ENCODE measurements at regions not wholly inside any gene's neighbourhood (a gene's known extent, or its start where the extent isn't known, plus 50 kb on each side); places are given as distances from the start of the nearest gene placed in this dataset.

- DNase-seq: no peak
- no peak overlapping the region for H3K27ac Mint-ChIP-seq
- no peaks in the 10 kb centered on the region for H3K9me3 Mint-ChIP-seq
- CTCF ChIA-PET: no interaction called here
- H3K4me3 Mint-ChIP-seq: no peak overlapping the region
- H3K36me3 Mint-ChIP-seq (ENCODE audit: low read depth): no peaks in the 10 kb centered on the region
- POLR2A ChIA-PET: no interaction called here
- no peaks in the 10 kb centered on the region for H3K4me1 Mint-ChIP-seq
- H3K27me3 Mint-ChIP-seq: no peaks in the 10 kb centered on the region
These were observed 83.4 kb upstream of the ADGRL4 start for GRCh38 chr1:79089946-79090345.

GRCh38 chr1:79082233-79082632, 75.7 kb upstream of the ADGRL4 start:
- no peaks in the 10 kb centered on the region for H3K27me3 Mint-ChIP-seq
- no peak overlapping the region for H3K4me3 Mint-ChIP-seq
- no peaks in the 10 kb centered on the region for H3K4me1 Mint-ChIP-seq
- H3K9me3 Mint-ChIP-seq: no peaks in the 10 kb centered on the region
- H3K36me3 Mint-ChIP-seq (ENCODE audit: low read depth): no peaks in the 10 kb centered on the region
- H3K27ac Mint-ChIP-seq: no peak overlapping the region
- ChIA-PET POLR2A (no interaction called here), CTCF (no interaction called here)
- DNase-seq: no peak

GRCh38 chr1:79079770-79080169, 73.2 kb upstream of the ADGRL4 start:
- Mint-ChIP-seq H3K4me3 (no peak overlapping the region), H3K4me1 (no peaks in the 10 kb centered on the region), H3K9me3 (no peaks in the 10 kb centered on the region), H3K36me3 (ENCODE audit: low read depth) (no peaks in the 10 kb centered on the region), H3K27ac (no peak overlapping the region), H3K27me3 (no peaks in the 10 kb centered on the region)
- no peak for DNase-seq
- ChIA-PET POLR2A (no interaction called here), CTCF (no interaction called here)

- DNase-seq: no peak
- ChIA-PET CTCF (interaction anchor here (0.8 kb wide), 1 partner anchor 11 kb away, joined by 3 read pairs; no protein-coding TSS in a partner anchor), POLR2A (no interaction called here)
- no peaks in the 10 kb centered on the region for H3K4me1 Mint-ChIP-seq
- H3K27me3 Mint-ChIP-seq: no peaks in the 10 kb centered on the region
- no peaks in the 10 kb centered on the region for H3K9me3 Mint-ChIP-seq
- H3K4me3 Mint-ChIP-seq: no peak overlapping the region
- H3K27ac Mint-ChIP-seq: no peak overlapping the region
- no peaks in the 10 kb centered on the region for H3K36me3 Mint-ChIP-seq (ENCODE audit: low read depth)
These were observed 68.4 kb upstream of the ADGRL4 start for GRCh38 chr1:79074975-79075374.

- Mint-ChIP-seq H3K4me3 (no peak overlapping the region), H3K36me3 (ENCODE audit: low read depth) (no peaks in the 10 kb centered on the region), H3K27me3 (no peaks in the 10 kb centered on the region), H3K27ac (no peak overlapping the region), H3K9me3 (peaks cover 2% of the 10 kb centered on the region), H3K4me1 (no peaks in the 10 kb centered on the region)
- no peak for DNase-seq
- POLR2A ChIA-PET: no interaction called here
- CTCF ChIA-PET: no interaction called here
These were observed 63.3 kb upstream of the ADGRL4 start for GRCh38 chr1:79069828-79070227.

GRCh38 chr1:79059341-79059740, 52.8 kb upstream of the ADGRL4 start:
- ChIA-PET CTCF (no interaction called here), POLR2A (no interaction called here)
- H3K27ac Mint-ChIP-seq: no peak overlapping the region
- no peak overlapping the region for H3K4me3 Mint-ChIP-seq
- H3K36me3 Mint-ChIP-seq (ENCODE audit: low read depth): no peaks in the 10 kb centered on the region
- H3K4me1 Mint-ChIP-seq: no peaks in the 10 kb centered on the region
- DNase-seq: no peak
- H3K9me3 Mint-ChIP-seq: peaks cover 6% of the 10 kb centered on the region
- H3K27me3 Mint-ChIP-seq: no peaks in the 10 kb centered on the region
